Testis (tissue), 2 donors: ENCODE measurements at regions not wholly inside any gene's neighbourhood (a gene's known extent, or its start where the extent isn't known, plus 50 kb on each side); places are given as distances from the start of the nearest gene placed in this dataset.

Experiments
- DNase-seq: peaks from one replicate; pipeline ENCODE4 v3.0.0-alpha.2; 2019
- H3K27ac ChIP-seq, 2 donors: fragments of 200-600 bp; sonication (generic); one replicate each; pipeline ENCODE4 v1.5.1; 2019
- H3K27me3 ChIP-seq: fragments of 200-600 bp; sonication (generic); one replicate; pipeline ENCODE4 v1.5.1; 2019
- H3K36me3 ChIP-seq: fragments of 200-600 bp; sonication (generic); one replicate; pipeline ENCODE4 v1.5.1; 2017; ENCODE audit warnings: low read depth; ENCODE audit errors: missing control alignments
- H3K4me1 ChIP-seq: fragments of 200-600 bp; sonication (generic); one replicate; pipeline ENCODE4 v1.5.1; 2019
- H3K4me3 ChIP-seq, 2 donors: fragments of 200-600 bp; sonication (generic); one replicate each; pipeline ENCODE4 v1.5.1; 2017 to 2019
- H3K9me3 ChIP-seq: fragments of 200-600 bp; sonication (generic); one replicate; pipeline ENCODE4 v1.5.1; 2017
- CTCF ChIP-seq, 3 experiments: fragments of 450-650 bp in 2 of 3; fragments of 200-600 bp in 1 of 3; sonication (generic) in 1 of 3; IDR thresholded peaks; one replicate each; pipeline ENCODE4 v1.5.1; 2016 to 2019; ENCODE audit warnings: antibody characterized with exemption in 3 of 3, mild to moderate bottlenecking in 2 of 3, moderate library complexity in 1 of 3
- POLR2A ChIP-seq: fragments of 450-650 bp; IDR thresholded peaks from one replicate; pipeline ENCODE4 v1.6.1; 2017; ENCODE audit warnings: antibody characterized with exemption, mild to moderate bottlenecking, moderate library complexity
- WGBS, 2 donors: methylation state at CpG; one replicate each; pipeline ENCODE4 v1.1.5; 2018; 5-methylcytosine and 5-hydroxymethylcytosine counted together
- intact Hi-C: fragments of 100-400 bp; cut with DNase I; formaldehyde crosslinking; loops from one replicate; pipeline ENCODE4 v1.15.1; 2023; ENCODE audit warnings: low total_unique reads

- Histone ChIP-seq H3K36me3 (no peaks in the 10 kb centered on the region), H3K9me3 (no peaks in the 10 kb centered on the region), H3K27me3 (no peaks in the 10 kb centered on the region), H3K27ac (no peak overlapping the region), H3K4me1 (no peaks in the 10 kb centered on the region), H3K4me3 (no peak overlapping the region)
- TF ChIP-seq CTCF (IDR thresholded peaks at IDR 0.05), result no peak
- no peak for TF ChIP-seq POLR2A
- DNase-seq, result no peak
- intact Hi-C loops, result no loop called here
- WGBS, 2 donors, result 88 to 96% methylated on average over 4 of the region's 4 CpGs
These were observed 979.7 kb upstream of the FAT3 start for GRCh38 chr11:91244912-91245311.

- H3K36me3 ChIP-seq, result no peaks in the 10 kb centered on the region
- H3K4me3 ChIP-seq, result no peak overlapping the region
- intact Hi-C loops, result no loop called here
- no peak for TF ChIP-seq CTCF (IDR thresholded peaks at IDR 0.05)
- no peak for TF ChIP-seq POLR2A
- H3K4me1 ChIP-seq, result no peaks in the 10 kb centered on the region
- WGBS, 2 donors, result 86% methylated on average over 2 of the region's 2 CpGs
- DNase-seq, result no peak
- H3K27me3 ChIP-seq, result no peaks in the 10 kb centered on the region
- no peaks in the 10 kb centered on the region for H3K9me3 ChIP-seq
- no peak overlapping the region for H3K27ac ChIP-seq
These were observed 981.0 kb upstream of the FAT3 start for GRCh38 chr11:91243630-91244029.

GRCh38 chr11:91243051-91243450, 981.6 kb upstream of the FAT3 start:
- no peaks in the 10 kb centered on the region for H3K36me3 ChIP-seq
- H3K4me3 ChIP-seq, result no peak overlapping the region
- WGBS, 2 donors, result 86 to 90% methylated on average over 3 of the region's 3 CpGs
- H3K27me3 ChIP-seq, result no peaks in the 10 kb centered on the region
- no peak for TF ChIP-seq POLR2A
- TF ChIP-seq CTCF (IDR thresholded peaks at IDR 0.05), result no peak
- H3K27ac ChIP-seq, result no peak overlapping the region
- intact Hi-C loops, result no loop called here
- DNase-seq, result no peak
- no peaks in the 10 kb centered on the region for H3K9me3 ChIP-seq
- H3K4me1 ChIP-seq, result no peaks in the 10 kb centered on the region

- H3K4me1 ChIP-seq, result no peaks in the 10 kb centered on the region
- no peak for DNase-seq
- WGBS, 2 donors, result 76 to 77% methylated on average over 3 of the region's 3 CpGs
- no peaks in the 10 kb centered on the region for H3K9me3 ChIP-seq
- no peaks in the 10 kb centered on the region for H3K27me3 ChIP-seq
- no peak overlapping the region for H3K27ac ChIP-seq
- TF ChIP-seq CTCF (IDR thresholded peaks at IDR 0.05) (no peak), POLR2A (no peak)
- H3K36me3 ChIP-seq, result no peaks in the 10 kb centered on the region
- intact Hi-C loops, result no loop called here
- no peak overlapping the region for H3K4me3 ChIP-seq
These were observed 983.4 kb upstream of the FAT3 start for GRCh38 chr11:91241226-91241625.

GRCh38 chr11:91239359-91239758, 985.3 kb upstream of the FAT3 start:
- WGBS, 2 donors, result 72 to 80% methylated on average over 2 of the region's 2 CpGs
- H3K36me3 ChIP-seq, result no peaks in the 10 kb centered on the region
- no peaks in the 10 kb centered on the region for H3K27me3 ChIP-seq
- H3K27ac ChIP-seq, result no peak overlapping the region
- H3K4me1 ChIP-seq, result no peaks in the 10 kb centered on the region
- DNase-seq, result no peak
- H3K4me3 ChIP-seq, result no peak overlapping the region
- no peaks in the 10 kb centered on the region for H3K9me3 ChIP-seq
- intact Hi-C loops, result no loop called here
- no peak for TF ChIP-seq POLR2A
- no peak for TF ChIP-seq CTCF (IDR thresholded peaks at IDR 0.05)
